RWPE1 (cell line): ENCODE measurements at regions not wholly inside any gene's neighbourhood (a gene's known extent, or its start where the extent isn't known, plus 50 kb on each side); places are given as distances from the start of the nearest gene placed in this dataset.

Experiments
- CTCF ChIA-PET: fragments of 350-600 bp; sonication (Branson Sonifier 250); formaldehyde crosslinking; extraction: SDS; loops from one replicate; lab custom pipeline; 2021; lab: Yijun Ruan, JAX
- POLR2A ChIA-PET: fragments of 400-600 bp; formaldehyde crosslinking; extraction: SDS; loops from one replicate; lab custom pipeline; 2020; ENCODE audit warnings: antibody characterized with exemption; ENCODE audit not compliant: low non-redundant PET; lab: Yijun Ruan, JAX
- DNase-seq: peaks from one replicate; pipeline ENCODE4 v3.0.0; 2012; ENCODE audit warnings: low spot score
- H3K27ac ChIP-seq: fragments of 450-650 bp; 2 replicates; pipeline ENCODE4 v1.5.1; 2017
- CTCF ChIP-seq: fragments of 450-650 bp; conservative IDR thresholded peaks from 2 replicates; pipeline ENCODE4 v1.5.1; 2017; ENCODE audit warnings: low read depth, mild to moderate bottlenecking

GRCh38 chr6:132948889-132949288 lies 134.5 kb downstream of the RPS12 start:
- TF ChIP-seq CTCF: no peak
- H3K27ac ChIP-seq: no peak overlapping the region
- CTCF ChIA-PET: interaction anchor here (0.6 to 1.2 kb wide), 2 partner anchors 11 to 14 kb away, joined by 3 to 4 read pairs; no protein-coding TSS in a partner anchor
- DNase-seq: no peak
- POLR2A ChIA-PET: no interaction called here

- ChIA-PET CTCF (no interaction called here), POLR2A (no interaction called here)
- no peak for DNase-seq
- TF ChIP-seq CTCF: no peak
- no peak overlapping the region for H3K27ac ChIP-seq
Observed at GRCh38 chr6:132950566-132950965, 136.2 kb downstream of the RPS12 start.

- CTCF ChIA-PET: interaction anchor here (0.5 to 0.6 kb wide), 3 partner anchors 65 to 81 kb away, joined by 3 to 6 read pairs (median 4); no protein-coding TSS in a partner anchor
- POLR2A ChIA-PET: no interaction called here
- no peak for DNase-seq
Observed at GRCh38 chr6:132952031-132952867, 137.9 kb downstream of the RPS12 start.

GRCh38 chr6:132952986-132953385 lies 138.6 kb downstream of the RPS12 start:
- POLR2A ChIA-PET: no interaction called here
- DNase-seq: no peak
- H3K27ac ChIP-seq: no peak overlapping the region
- CTCF ChIA-PET: interaction anchor here (0.5 kb wide), 1 partner anchor 70 kb away, joined by 3 read pairs; no protein-coding TSS in a partner anchor
- TF ChIP-seq CTCF: no peak

More at GRCh38 chr6:132952031-132952867, 137.9 kb downstream of the RPS12 start:
- TF ChIP-seq CTCF: no peak
- no peak overlapping the region for H3K27ac ChIP-seq

GRCh38 chr6:132954222-132954621 lies 139.9 kb downstream of the RPS12 start:
- ChIA-PET POLR2A (no interaction called here), CTCF (no interaction called here)
- no peak for DNase-seq
- TF ChIP-seq CTCF: no peak
- no peak overlapping the region for H3K27ac ChIP-seq

GRCh38 chr6:132954936-132955335 lies 140.6 kb downstream of the RPS12 start:
- ChIA-PET CTCF (no interaction called here), POLR2A (no interaction called here)
- no peak for DNase-seq
- H3K27ac ChIP-seq: no peak overlapping the region
- TF ChIP-seq CTCF: no peak
